GM08714 (cell line): ENCODE measurements at regions not wholly inside any gene's neighbourhood (a gene's known extent, or its start where the extent isn't known, plus 50 kb on each side); places are given as distances from the start of the nearest gene placed in this dataset.

Experiments
- H3K4me3 ChIP-seq: fragments of 200-500 bp; sonication (Bioruptor generic); 2 replicates; pipeline ENCODE4 v1.5.1; 2014; ENCODE audit warnings: mild to moderate bottlenecking, low read length, inconsistent platforms
- ZNF274 ChIP-seq: IDR thresholded peaks from 2 replicates; pipeline ENCODE4 v1.6.1; 2012; ENCODE audit warnings: mild to moderate bottlenecking, low read depth, low read length

DNA sequence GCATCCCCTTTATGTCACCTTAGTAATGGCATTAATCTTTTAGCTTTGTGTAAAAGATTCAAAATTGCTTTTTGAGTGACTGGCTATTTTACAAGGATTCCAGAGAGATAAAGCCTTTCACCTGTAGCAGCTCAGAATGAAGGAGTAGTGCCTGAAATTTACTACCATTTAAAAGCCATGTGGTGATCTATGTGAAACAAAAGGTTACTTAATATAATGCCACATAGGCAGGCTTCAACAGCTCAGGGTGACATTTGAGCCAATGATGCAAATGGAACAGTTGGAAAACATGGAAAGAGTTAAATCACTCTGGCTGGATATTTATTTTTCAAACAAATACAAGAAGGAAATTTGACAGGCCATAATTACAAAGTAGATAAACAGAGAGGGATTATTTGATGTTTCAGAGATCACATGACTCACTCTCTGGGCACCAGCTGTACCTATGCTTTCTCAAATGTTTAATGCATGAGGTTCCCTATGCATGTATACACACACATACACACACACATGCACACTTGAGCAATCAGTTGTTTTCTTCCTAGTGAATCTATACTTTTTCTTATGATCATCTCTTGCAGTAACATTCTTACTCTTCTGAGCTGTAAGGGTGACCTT, 171.5 kb downstream of the ZMAT3 start:
- TF ChIP-seq ZNF274, result no peak
- no peak overlapping the region for H3K4me3 ChIP-seq

DNA sequence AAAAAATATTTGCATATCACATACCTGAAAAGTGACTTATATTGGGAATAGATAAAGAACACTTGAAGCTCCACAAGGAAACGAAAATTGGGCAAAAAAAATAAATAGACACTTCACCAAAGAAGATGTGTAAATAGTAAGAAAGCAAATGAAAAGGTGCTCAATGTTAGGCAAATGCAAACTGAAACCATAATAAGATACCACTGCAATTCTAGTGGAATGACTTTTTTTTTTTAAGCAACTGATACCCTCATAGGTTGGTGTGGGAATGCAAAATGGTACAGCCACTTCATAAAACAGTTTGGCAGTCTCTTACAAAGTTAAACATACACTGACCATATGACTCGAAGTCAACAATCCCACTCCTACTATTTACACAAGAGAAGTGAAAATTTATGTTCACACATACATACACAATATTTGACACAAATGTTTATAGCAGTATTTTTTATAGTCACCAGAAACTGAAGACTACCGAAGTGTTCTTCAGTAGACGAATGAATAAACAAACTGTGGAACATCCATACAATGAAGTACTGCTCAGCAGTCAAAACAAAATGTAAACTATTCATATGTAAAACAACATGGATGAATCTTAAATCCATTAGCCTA, 176.3 kb downstream of the ZMAT3 start:
- no peak for TF ChIP-seq ZNF274
- H3K4me3 ChIP-seq, result no peak overlapping the region
